Astrocyte of the spinal cord (primary cell): ENCODE measurements at regions not wholly inside any gene's neighbourhood (a gene's known extent, or its start where the extent isn't known, plus 50 kb on each side); places are given as distances from the start of the nearest gene placed in this dataset.

Source experiments
- DNase-seq: peaks from one replicate; pipeline ENCODE4 v3.0.0; 2011; ENCODE audit warnings: low read depth, low spot score
- H3K4me3 ChIP-seq: 2 replicates; pipeline ENCODE4 v1.5.1; 2011; ENCODE audit warnings: low read depth, mild to moderate bottlenecking, low read length, moderate library complexity
- in situ Hi-C: cut with HindIII; loops from 2 replicates; pipeline ENCODE4 v1.10.0; 2017; ENCODE audit warnings: low sequenced_read_pairs
- TF ChIP-seq, protein P1 (sequence below): IDR thresholded peaks from 2 replicates; pipeline ENCODE4 v1.5.1; 2012; ENCODE audit warnings: low read depth, mild to moderate bottlenecking, low read length, inconsistent platforms

DNA sequence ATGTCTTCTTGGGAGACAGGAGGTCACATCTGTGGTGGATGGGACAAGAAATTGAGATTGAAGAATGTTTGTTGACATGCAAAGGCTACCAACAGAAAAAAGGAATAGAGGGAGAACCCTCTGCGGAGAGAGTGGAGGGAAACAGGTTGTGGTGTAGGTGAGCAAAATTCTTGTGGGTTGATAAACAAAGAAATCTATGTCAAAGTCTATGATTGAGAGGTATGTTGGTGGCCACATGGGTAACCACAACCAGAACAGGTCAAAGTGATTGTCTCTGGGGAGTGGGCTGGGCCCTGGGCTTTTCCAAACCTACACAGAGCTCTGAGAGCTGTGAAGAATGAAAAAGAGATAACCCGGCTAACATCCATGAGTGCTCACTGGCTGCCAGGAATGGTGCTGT, 62.8 kb upstream of the NCK2 start:
- in situ Hi-C loops = no loop called here
- no peak for DNase-seq
- no peak overlapping the region for H3K4me3 ChIP-seq
- TF ChIP-seq, protein P1, sequence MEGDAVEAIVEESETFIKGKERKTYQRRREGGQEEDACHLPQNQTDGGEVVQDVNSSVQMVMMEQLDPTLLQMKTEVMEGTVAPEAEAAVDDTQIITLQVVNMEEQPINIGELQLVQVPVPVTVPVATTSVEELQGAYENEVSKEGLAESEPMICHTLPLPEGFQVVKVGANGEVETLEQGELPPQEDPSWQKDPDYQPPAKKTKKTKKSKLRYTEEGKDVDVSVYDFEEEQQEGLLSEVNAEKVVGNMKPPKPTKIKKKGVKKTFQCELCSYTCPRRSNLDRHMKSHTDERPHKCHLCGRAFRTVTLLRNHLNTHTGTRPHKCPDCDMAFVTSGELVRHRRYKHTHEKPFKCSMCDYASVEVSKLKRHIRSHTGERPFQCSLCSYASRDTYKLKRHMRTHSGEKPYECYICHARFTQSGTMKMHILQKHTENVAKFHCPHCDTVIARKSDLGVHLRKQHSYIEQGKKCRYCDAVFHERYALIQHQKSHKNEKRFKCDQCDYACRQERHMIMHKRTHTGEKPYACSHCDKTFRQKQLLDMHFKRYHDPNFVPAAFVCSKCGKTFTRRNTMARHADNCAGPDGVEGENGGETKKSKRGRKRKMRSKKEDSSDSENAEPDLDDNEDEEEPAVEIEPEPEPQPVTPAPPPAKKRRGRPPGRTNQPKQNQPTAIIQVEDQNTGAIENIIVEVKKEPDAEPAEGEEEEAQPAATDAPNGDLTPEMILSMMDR = no peak

DNA sequence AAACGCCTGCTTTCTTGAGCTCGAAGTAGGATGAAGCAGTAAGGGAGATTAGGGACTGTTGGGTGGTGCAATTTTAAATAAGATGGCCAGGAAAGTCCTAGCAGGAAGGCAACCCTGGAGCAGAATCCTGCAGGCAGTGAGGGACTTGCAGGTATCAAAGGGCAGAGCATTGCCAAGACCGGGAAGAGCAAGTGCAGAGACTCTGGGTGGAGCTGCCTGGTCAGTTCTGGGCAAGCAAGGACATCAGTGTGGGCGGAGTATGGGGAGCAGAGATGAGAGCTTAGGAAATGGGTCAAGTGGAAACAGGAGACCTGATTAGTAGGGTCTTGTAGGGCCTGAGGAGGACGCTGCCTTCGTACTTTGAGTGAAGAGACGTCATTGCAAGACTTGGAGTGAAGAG, 64.4 kb upstream of the NCK2 start:
- TF ChIP-seq, protein P1 = no peak
- no peak overlapping the region for H3K4me3 ChIP-seq
- in situ Hi-C loops = no loop called here
- no peak for DNase-seq

DNA sequence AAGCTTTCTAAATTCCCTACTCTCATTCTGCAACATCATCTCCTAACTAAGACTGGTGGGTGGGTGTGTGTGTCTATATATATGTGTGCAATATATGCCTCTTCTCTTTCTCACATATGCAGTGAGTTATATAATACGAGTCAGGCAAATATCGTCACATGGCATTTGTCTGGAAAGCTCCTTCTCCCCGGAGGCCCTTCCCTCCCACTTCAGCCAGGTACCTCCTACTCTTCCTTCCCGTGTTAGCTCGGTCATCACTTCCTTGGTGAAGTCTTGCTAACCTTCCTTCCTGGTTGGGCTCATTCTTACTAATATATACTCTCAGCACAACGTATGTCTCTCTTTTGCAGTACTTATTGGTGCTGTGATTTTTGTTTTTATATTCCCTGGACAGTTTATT, 66.4 kb upstream of the NCK2 start:
- in situ Hi-C loops = no loop called here
- no peak for DNase-seq
- no peak overlapping the region for H3K4me3 ChIP-seq
- TF ChIP-seq, protein P1 = no peak

DNA sequence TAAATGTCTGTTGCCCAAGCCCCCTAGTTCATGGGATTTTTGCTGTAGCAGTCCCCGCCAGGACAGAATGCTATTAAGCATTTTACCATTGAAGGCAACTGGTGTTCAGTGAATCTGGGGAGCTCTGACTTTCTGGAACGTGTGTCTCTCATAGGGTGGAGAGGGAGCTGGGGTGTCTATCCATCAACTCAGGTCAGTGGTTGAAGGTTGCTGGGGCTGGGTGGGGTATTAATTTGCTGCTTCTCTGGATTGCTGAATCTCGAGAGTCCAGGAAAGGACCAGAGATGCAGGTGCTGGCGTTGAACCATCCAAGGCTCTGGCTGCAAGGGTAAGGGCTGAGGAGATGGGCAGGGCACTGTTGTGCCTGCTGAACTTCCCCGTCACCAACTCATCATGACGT, 66.8 kb upstream of the NCK2 start:
- no peak overlapping the region for H3K4me3 ChIP-seq
- TF ChIP-seq, protein P1 = no peak
- no peak for DNase-seq
- in situ Hi-C loops = no loop called here

DNA sequence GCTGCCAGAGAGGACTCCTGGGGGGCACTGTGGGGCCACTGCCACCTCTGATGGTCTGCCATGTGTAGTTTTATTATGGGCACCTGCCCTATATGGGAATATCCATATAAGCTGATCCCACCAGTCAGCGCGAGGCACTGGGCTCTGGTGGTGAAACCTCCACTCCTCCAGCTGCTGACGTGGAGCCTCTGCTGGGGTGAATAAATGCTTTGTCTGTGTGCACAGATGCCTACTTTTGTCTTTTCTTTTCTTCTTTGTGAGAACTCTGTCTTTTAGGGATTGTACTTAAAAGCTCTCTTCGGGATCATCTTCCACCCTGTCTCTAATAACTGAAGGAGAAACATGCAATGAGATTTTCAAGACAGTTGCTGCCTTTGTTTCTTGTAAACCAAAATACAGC, 68.9 kb upstream of the NCK2 start:
- in situ Hi-C loops = no loop called here
- DNase-seq = no peak
- TF ChIP-seq, protein P1 = no peak
- H3K4me3 ChIP-seq = no peak overlapping the region

DNA sequence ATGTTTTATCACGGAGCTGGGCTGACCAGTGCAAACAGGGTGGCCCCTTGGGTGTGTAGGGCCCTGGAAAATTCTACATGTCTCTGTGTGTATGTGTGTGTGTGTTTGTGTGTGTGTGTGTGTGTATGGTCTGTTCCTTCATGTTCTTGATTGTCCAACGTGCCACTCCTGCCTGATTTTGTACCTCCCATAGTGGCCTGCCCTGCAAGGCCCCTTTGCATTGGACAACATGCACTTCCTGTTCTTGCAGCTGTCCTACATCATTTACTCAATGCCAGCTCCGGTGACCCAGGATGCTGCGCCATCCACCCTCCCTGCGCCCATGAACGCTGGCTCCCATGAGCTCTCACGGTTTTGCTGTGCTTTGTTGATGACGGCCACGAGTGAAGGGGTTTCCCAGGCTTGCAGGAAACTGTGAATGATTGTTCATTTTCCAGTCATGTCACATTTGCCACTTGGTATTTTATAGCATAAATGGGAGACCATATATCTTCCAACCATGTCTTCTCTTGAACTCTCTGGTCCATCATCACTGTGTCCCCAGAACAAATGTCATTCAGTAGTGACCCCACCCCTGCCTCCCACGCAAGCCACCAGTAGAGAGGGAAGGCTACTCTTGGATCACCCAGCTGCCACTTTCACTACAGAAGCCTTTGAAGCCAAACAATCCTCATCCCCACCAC, 69.7 kb upstream of the NCK2 start:
- DNase-seq = no peak
- in situ Hi-C loops = no loop called here
- H3K4me3 ChIP-seq = no peak overlapping the region
- TF ChIP-seq, protein P1 = no peak
